ENCODE measurements at regions not wholly inside any gene's neighbourhood (a gene's known extent, or its start where the extent isn't known, plus 50 kb on each side); places are given as distances from the start of the nearest gene placed in this dataset.

DNA sequence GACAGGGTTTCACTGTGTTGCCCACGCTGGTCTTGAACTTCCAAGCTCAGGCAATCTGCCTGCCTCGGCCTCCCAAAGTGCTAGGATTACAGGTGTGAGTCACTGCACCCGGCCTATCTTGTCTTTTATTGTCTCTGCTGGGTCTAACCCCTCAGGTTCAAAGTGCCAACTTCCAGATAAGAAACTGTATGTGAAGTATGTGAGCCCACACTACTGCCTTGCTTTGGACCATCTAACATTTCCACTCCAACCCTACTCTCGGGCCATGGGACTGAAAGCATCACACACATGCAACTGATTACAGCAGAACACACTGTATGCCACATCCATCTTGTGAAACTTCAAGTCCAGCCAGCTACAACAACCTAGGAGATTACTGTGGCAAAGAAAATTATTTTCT, 256.1 kb upstream of the VEPH1 start:
- H3K4me3 ChIP-seq (ENCODE audit: extremely low read depth in 1 of 4, insufficient read depth in 2 of 4, low read depth in 3 of 4, low read length in 4 of 4), result no peak overlapping the region
- no peak overlapping the region for H2BK120ac ChIP-seq (replicated peaks; ENCODE audit: low read depth, low read length)
- 89% methylated on average over 4 of the region's 4 CpGs; no CpG with 5 or more reads in 1 of the 2 experiments for WGBS, 2 experiments (ENCODE audit: extremely low coverage in 1 of 2, insufficient coverage in 1 of 2, insufficient read length in 1 of 2, insufficient replicate concordance in 2 of 2, low coverage in 1 of 2, low lambda C conversion rate in 2 of 2, missing lambda C conversion rate in 1 of 2)
- no peaks in the 10 kb centered on the region for H3K9me3 ChIP-seq (ENCODE audit: insufficient read depth in 2 of 2, low read depth in 1 of 2, low read length in 1 of 2)
- no peak overlapping the region for H3K9ac ChIP-seq (replicated peaks in 1 of 4; ENCODE audit: extremely low read depth in 1 of 4, low read depth in 3 of 4, low read length in 3 of 4)
- H3K56ac ChIP-seq (replicated peaks; ENCODE audit: insufficient read length, low read depth, low read length), result no peak overlapping the region
- H2BK15ac ChIP-seq (ENCODE audit: low read length), result no peak overlapping the region
- no peak overlapping the region for H3K4me2 ChIP-seq (ENCODE audit: insufficient read depth in 1 of 2, low read depth in 2 of 2, low read length in 2 of 2)
- no peaks in the 10 kb centered on the region for H3K79me1 ChIP-seq (ENCODE audit: low read depth, low read length)
- no peak overlapping the region for H3K4ac ChIP-seq (replicated peaks; ENCODE audit: insufficient read length, low read depth, low read length)
- H3K23me2 ChIP-seq (ENCODE audit: low read depth, low read length), result no peaks in the 10 kb centered on the region
- H3K4me1 ChIP-seq (replicated peaks in 1 of 4; ENCODE audit: control insufficient read depth in 3 of 4, insufficient read depth in 4 of 4, low read length in 3 of 4), result peaks cover 0 to 3% (median 1%) of the 10 kb centered on the region in 4 experiments; a peak in 2 of 7 replicates
- no peak overlapping the region for H2BK12ac ChIP-seq (ENCODE audit: low read depth, low read length)
- DNase-seq (ENCODE audit: low read depth in 1 of 2, low spot score in 2 of 2) (no peak), FAIRE-seq (no peak)
- ChIA-PET POLR2A (ENCODE audit: partially characterized antibody) (no interaction called here), CTCF (ENCODE audit: partially characterized antibody) (interaction anchor here (1.0 to 2.8 kb wide), 3 partner anchors 9 to 59 kb away, joined by 3 to 8 read pairs (median 7); no protein-coding TSS in a partner anchor)
- no peak overlapping the region for H2BK5ac ChIP-seq (ENCODE audit: low read depth, low read length)
- no peak overlapping the region for H4K91ac ChIP-seq (replicated peaks; ENCODE audit: insufficient read length, low read length)
- H2AK5ac ChIP-seq (ENCODE audit: low read depth, low read length), result no peak overlapping the region
- no peak for TF ChIP-seq POLR2AphosphoS5 (IDR thresholded peaks at IDR 0.05; ENCODE audit: low read depth, low read length)
- no peak for TF ChIP-seq SP2 (IDR thresholded peaks at IDR 0.05; ENCODE audit: low read length)
- no peak for TF ChIP-seq CEBPB (IDR thresholded peaks at IDR 0.05; ENCODE audit: low read depth, low read length)
- no peak for TF ChIP-seq SIX5 (IDR thresholded peaks at IDR 0.05; ENCODE audit: low read depth, low read length)
- TF ChIP-seq TCF12 (IDR thresholded peaks at IDR 0.05; ENCODE audit: low read depth, low read length), result no peak
- TF ChIP-seq HDAC6 (IDR thresholded peaks at IDR 0.05; ENCODE audit: low read depth, low read length), result no peak
- TF ChIP-seq CBX8 (IDR thresholded peaks at IDR 0.05; ENCODE audit: borderline replicate concordance, low read depth, low read length), result no peak
- no peak for TF ChIP-seq SIN3A (conservative IDR thresholded peaks at IDR 0.05 in 1 of 2, IDR thresholded peaks at IDR 0.05 in 1 of 2; ENCODE audit: low read depth in 1 of 2, low read length in 2 of 2)
- TF ChIP-seq HDAC2 (IDR thresholded peaks at IDR 0.05; ENCODE audit: borderline replicate concordance in 1 of 2, low read depth in 2 of 2, low read length in 2 of 2), result no peak
- TF ChIP-seq MAFK (IDR thresholded peaks at IDR 0.05; ENCODE audit: low read depth, low read length), result no peak
- H4K5ac ChIP-seq (ENCODE audit: insufficient read length, low read depth, low read length), result no peak overlapping the region
- no peak overlapping the region for H3K18ac ChIP-seq (ENCODE audit: extremely low read depth, low read length)
- H3K14ac ChIP-seq (ENCODE audit: insufficient read length), result no peak overlapping the region
- H3K27me3 ChIP-seq (replicated peaks in 1 of 4; ENCODE audit: control insufficient read depth in 3 of 4, extremely low read depth in 1 of 4, insufficient read depth in 3 of 4, low read length in 3 of 4), result no peaks in the 10 kb centered on the region
- H3K27ac ChIP-seq (ENCODE audit: low read depth, low read length), result no peak overlapping the region
- H2AFZ ChIP-seq (ENCODE audit: low read length), result 0 out of 2 replicates have a peak overlapping the region, but pooled peaks have one; percentile 21
- H2BK20ac ChIP-seq (ENCODE audit: low read length), result no peak overlapping the region
- H4K20me1 ChIP-seq (replicated peaks in 1 of 2; ENCODE audit: control insufficient read depth in 1 of 2, insufficient read depth in 2 of 2, low read length in 2 of 2), result no peaks in the 10 kb centered on the region
- no peak overlapping the region for H3K23ac ChIP-seq (ENCODE audit: insufficient read length)
- H3K79me2 ChIP-seq (ENCODE audit: control insufficient read depth in 1 of 2, insufficient read depth in 2 of 2, low read length in 2 of 2), result no peaks in the 10 kb centered on the region
- no peaks in the 10 kb centered on the region for H3K36me3 ChIP-seq (ENCODE audit: control insufficient read depth in 2 of 4, insufficient read depth in 4 of 4, low read length in 3 of 4)
- H4K8ac ChIP-seq (ENCODE audit: extremely low read depth, insufficient read depth, low read length), result no peak overlapping the region
